GM12872 (cell line): ENCODE measurements at regions not wholly inside any gene's neighbourhood (a gene's known extent, or its start where the extent isn't known, plus 50 kb on each side); places are given as distances from the start of the nearest gene placed in this dataset.

Experiments
- CTCF ChIP-seq: IDR thresholded peaks from 3 replicates; pipeline ENCODE4 v1.5.1; 2011; ENCODE audit warnings: low read depth, mild to moderate bottlenecking, low read length, moderate library complexity; ENCODE audit not compliant: insufficient read depth

GRCh38 chr5:103357636-103358035 lies 99.1 kb downstream of the MACIR start:
- TF ChIP-seq CTCF, result no peak

- no peak for TF ChIP-seq CTCF
Measured at GRCh38 chr5:103356350-103357091, 98.0 kb downstream of the MACIR start.

GRCh38 chr5:103355579-103355978 lies 97.0 kb downstream of the MACIR start:
- TF ChIP-seq CTCF, result no peak

- TF ChIP-seq CTCF, result no peak
Measured at GRCh38 chr5:103354446-103354845, 95.9 kb downstream of the MACIR start.

GRCh38 chr5:103353581-103353980 lies 95.0 kb downstream of the MACIR start:
- no peak for TF ChIP-seq CTCF

GRCh38 chr5:103347716-103348423 lies 89.3 kb downstream of the MACIR start:
- no peak for TF ChIP-seq CTCF

- no peak for TF ChIP-seq CTCF
Measured at GRCh38 chr5:103346162-103346748, 87.7 kb downstream of the MACIR start.
